CD4-positive, alpha-beta T cell (primary cell): ENCODE measurements at regions not wholly inside any gene's neighbourhood (a gene's known extent, or its start where the extent isn't known, plus 50 kb on each side); places are given as distances from the start of the nearest gene placed in this dataset.
A peak's percentile ranks its signal among the peaks of the same experiment; 100 is the strongest.

ENCODE experiments used
- ATAC-seq: fragments of 200-7000 bp; cut with Tn5 transposase; one replicate; pipeline ENCODE4 v1.10.0; 2022; ENCODE audit warnings: mild to moderate bottlenecking; ENCODE audit not compliant: poor library complexity
- CTCF ChIA-PET: fragments of 350-600 bp; sonication (Branson Sonifier 250); formaldehyde crosslinking; loops from one replicate; lab custom pipeline; 2021; ENCODE audit warnings: antibody characterized with exemption, inconsistent platforms; lab: Charles Lee
- POLR2A ChIA-PET: fragments of 350-600 bp; sonication (Branson Sonifier 250); formaldehyde crosslinking; loops from one replicate; lab custom pipeline; 2021; ENCODE audit warnings: antibody characterized with exemption, inconsistent platforms; lab: Charles Lee
- DNase-seq, 14 experiments: peaks; one replicate each; pipeline ENCODE4 v3.0.0-alpha.2; 2013 to 2020; ENCODE audit warnings: mixed read lengths in 2 of 14
- H3K27ac ChIP-seq, 2 donors: one replicate each; pipeline versions ENCODE4 v1.5.1 to v1.7.0; 2013; ENCODE audit warnings: low read length in 2 of 2, low read depth in 1 of 2, mild to moderate bottlenecking in 1 of 2
- H3K27me3 ChIP-seq, 2 experiments: 1 replicate in 1 of 2; 2 replicates in 1 of 2; pipeline versions ENCODE4 v1.6.1 to v1.7.0; 2013; ENCODE audit warnings: low read length in 2 of 2, control low read depth in 1 of 2, mild to moderate bottlenecking in 1 of 2, moderate library complexity in 1 of 2; ENCODE audit not compliant: insufficient read depth in 2 of 2, control insufficient read depth in 1 of 2
- H3K36me3 ChIP-seq: one replicate; pipeline ENCODE4 v1.6.1; 2013; ENCODE audit warnings: low read length, control low read depth; ENCODE audit not compliant: insufficient read depth
- H3K4me1 ChIP-seq: one replicate; pipeline ENCODE4 v1.6.1; 2013; ENCODE audit warnings: low read length, control low read depth; ENCODE audit not compliant: insufficient read depth
- H3K4me3 ChIP-seq: one replicate; pipeline ENCODE4 v1.5.1; 2013; ENCODE audit warnings: mild to moderate bottlenecking, low read length, moderate library complexity
- H3K9me3 ChIP-seq, 2 experiments: 1 replicate in 1 of 2; 2 replicates in 1 of 2; pipeline versions ENCODE4 v1.6.1 to v1.7.0; 2013; ENCODE audit warnings: low read length in 2 of 2, mild to moderate bottlenecking in 2 of 2, control low read depth in 1 of 2, moderate library complexity in 1 of 2; ENCODE audit not compliant: control insufficient read depth in 1 of 2, insufficient read depth in 1 of 2
- H3K27ac Mint-ChIP-seq: one replicate; pipeline ENCODE4 v1.8.0; 2020; ENCODE audit warnings: mixed read lengths
- H3K27me3 Mint-ChIP-seq: one replicate; pipeline ENCODE4 v1.8.0; 2021; ENCODE audit warnings: mixed read lengths
- H3K36me3 Mint-ChIP-seq: one replicate; pipeline ENCODE4 v1.8.0; 2021; ENCODE audit warnings: low read depth, mixed read lengths
- H3K4me1 Mint-ChIP-seq: one replicate; pipeline ENCODE4 v1.8.0; 2021; ENCODE audit warnings: low read depth, mixed read lengths
- H3K4me3 Mint-ChIP-seq: one replicate; pipeline ENCODE4 v1.8.0; 2020; ENCODE audit warnings: mild to moderate bottlenecking, mixed read lengths
- H3K9me3 Mint-ChIP-seq: one replicate; pipeline ENCODE4 v1.8.0; 2020; ENCODE audit warnings: mixed read lengths
- CTCF ChIP-seq: fragments of 200-600 bp; IDR thresholded peaks from one replicate; pipeline ENCODE4 v1.8.0; 2022; ENCODE audit warnings: antibody characterized with exemption, mild to moderate bottlenecking
- intact Hi-C, 2 experiments: fragments of 100-400 bp; cut with DNase I in 1 of 2; cut with micrococcal nuclease in 1 of 2; formaldehyde crosslinking; loops; one replicate each; pipeline versions ENCODE4 v1.15.1 to v1.9.0; 2023 to 2025; cut with DNase I, micrococcal nuclease

- ATAC-seq = no peak
- Histone ChIP-seq H3K27ac (no peak overlapping the region), H3K4me1 (peaks cover 9% of the 10 kb centered on the region), H3K36me3 (no peaks in the 10 kb centered on the region), H3K4me3 (no peak overlapping the region), H3K9me3 (no peaks in the 10 kb centered on the region), H3K27me3 (no peaks in the 10 kb centered on the region)
- DNase-seq = no peak
- H3K9me3 Mint-ChIP-seq = no peaks in the 10 kb centered on the region
- CTCF ChIA-PET = no interaction called here
- H3K4me3 Mint-ChIP-seq = no peak overlapping the region
- intact Hi-C loops = no loop called here
- no peak for TF ChIP-seq CTCF
- peaks cover 26% of the 10 kb centered on the region for H3K4me1 Mint-ChIP-seq
- H3K27ac Mint-ChIP-seq = no peak overlapping the region
- H3K36me3 Mint-ChIP-seq = no peaks in the 10 kb centered on the region
- POLR2A ChIA-PET = interaction anchor here (1.0 kb wide), 1 partner anchor 73 kb away, joined by 3 read pairs; no protein-coding TSS in a partner anchor
- H3K27me3 Mint-ChIP-seq = no peaks in the 10 kb centered on the region
Measured at GRCh38 chr14:97921296-97921695, 1124.1 kb downstream of the VRK1 start.

GRCh38 chr14:97924922-97925613 is 1127.9 kb downstream of the VRK1 start:
- Histone ChIP-seq H3K9me3 (peaks cover 0 to 3% of the 10 kb centered on the region in 2 experiments), H3K36me3 (no peaks in the 10 kb centered on the region), H3K27me3 (no peaks in the 10 kb centered on the region), H3K4me3 (no peak overlapping the region), H3K4me1 (no peaks in the 10 kb centered on the region), H3K27ac (no peak overlapping the region)
- Mint-ChIP-seq H3K27ac (no peak overlapping the region), H3K4me3 (no peak overlapping the region), H3K36me3 (no peaks in the 10 kb centered on the region), H3K4me1 (peaks cover 13% of the 10 kb centered on the region), H3K27me3 (no peaks in the 10 kb centered on the region), H3K9me3 (no peaks in the 10 kb centered on the region)
- TF ChIP-seq CTCF = no peak
- POLR2A ChIA-PET = no interaction called here
- DNase-seq (peak in 1 of 14 experiments; percentile 23), ATAC-seq (no peak)
- intact Hi-C loops = no loop called here
- CTCF ChIA-PET = interaction anchor here (0.5 kb wide), 1 partner anchor 11 kb away, joined by 3 read pairs; no protein-coding TSS in a partner anchor

GRCh38 chr14:97930166-97930565 is 1133.0 kb downstream of the VRK1 start:
- no peak for TF ChIP-seq CTCF
- Histone ChIP-seq H3K4me1 (no peaks in the 10 kb centered on the region), H3K4me3 (no peak overlapping the region), H3K27ac (no peak overlapping the region), H3K36me3 (no peaks in the 10 kb centered on the region), H3K27me3 (no peaks in the 10 kb centered on the region), H3K9me3 (peaks cover 0 to 6% of the 10 kb centered on the region in 2 experiments)
- H3K9me3 Mint-ChIP-seq = no peaks in the 10 kb centered on the region
- H3K4me1 Mint-ChIP-seq = peaks cover 31% of the 10 kb centered on the region
- no peak overlapping the region for H3K4me3 Mint-ChIP-seq
- POLR2A ChIA-PET = no interaction called here
- ATAC-seq (no peak), DNase-seq (no peak)
- peaks cover 31% of the 10 kb centered on the region for H3K36me3 Mint-ChIP-seq
- H3K27me3 Mint-ChIP-seq = no peaks in the 10 kb centered on the region
- no peak overlapping the region for H3K27ac Mint-ChIP-seq
- intact Hi-C loops = no loop called here
- CTCF ChIA-PET = no interaction called here
